T-helper 1 cell (primary cell): ENCODE measurements at regions not wholly inside any gene's neighbourhood (a gene's known extent, or its start where the extent isn't known, plus 50 kb on each side); places are given as distances from the start of the nearest gene placed in this dataset.

Source experiments
- DNase-seq, 5 donors: peaks; one replicate each; pipeline ENCODE4 v3.0.0-alpha.2; 2012 to 2020

DNA sequence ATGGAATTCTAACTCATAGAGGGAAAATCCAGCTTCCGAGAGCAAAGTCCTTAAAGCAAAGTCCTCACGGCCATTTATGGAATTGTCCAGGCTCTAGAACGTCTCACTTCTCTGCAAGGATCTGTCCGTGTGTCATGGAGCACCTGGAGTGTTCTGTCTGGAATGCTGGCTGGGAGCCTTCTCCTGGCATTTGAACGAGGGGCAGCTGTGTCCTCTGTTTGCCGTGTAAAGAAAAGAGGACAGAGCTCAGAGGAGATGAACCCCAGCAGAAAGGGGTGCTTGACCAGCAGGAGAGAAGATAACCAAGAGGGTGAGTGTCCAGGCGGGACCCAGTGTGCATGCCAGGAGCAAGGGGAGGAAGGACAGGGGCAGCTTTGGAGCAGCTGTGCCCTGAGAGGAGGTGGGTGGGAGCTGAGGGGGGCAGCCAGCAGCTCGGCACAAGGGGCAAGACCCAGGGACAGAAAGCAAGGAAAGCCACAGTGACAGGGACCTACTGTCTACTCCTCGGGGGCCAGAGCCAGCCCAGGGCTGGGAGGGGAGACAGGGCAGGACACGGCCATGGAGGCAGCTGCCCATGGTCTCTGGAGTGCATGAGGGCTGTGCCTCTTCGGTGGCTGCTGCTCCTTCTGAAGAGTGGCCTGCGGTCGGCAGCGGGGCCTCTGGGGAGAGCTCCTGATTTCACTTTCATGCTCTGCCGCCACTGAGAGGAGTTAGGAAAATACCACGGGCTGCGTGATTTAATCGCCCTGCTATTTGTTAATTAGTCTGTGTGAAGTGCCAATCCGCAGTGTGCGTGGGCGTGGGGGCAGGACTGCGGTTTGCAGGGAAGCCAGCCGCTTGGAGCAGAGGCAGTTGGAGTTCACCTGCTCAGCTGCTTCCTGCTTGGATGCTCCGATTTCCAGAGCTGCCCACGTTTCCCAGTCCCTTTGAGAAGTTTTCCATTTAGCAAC is 149.3 kb upstream of the SHH start:
- peak in 1 of 5 donors; percentile 28 for DNase-seq

GRCh38 chr7:155959894-155960293 is 147.6 kb upstream of the SHH start:
- no peak for DNase-seq

DNA sequence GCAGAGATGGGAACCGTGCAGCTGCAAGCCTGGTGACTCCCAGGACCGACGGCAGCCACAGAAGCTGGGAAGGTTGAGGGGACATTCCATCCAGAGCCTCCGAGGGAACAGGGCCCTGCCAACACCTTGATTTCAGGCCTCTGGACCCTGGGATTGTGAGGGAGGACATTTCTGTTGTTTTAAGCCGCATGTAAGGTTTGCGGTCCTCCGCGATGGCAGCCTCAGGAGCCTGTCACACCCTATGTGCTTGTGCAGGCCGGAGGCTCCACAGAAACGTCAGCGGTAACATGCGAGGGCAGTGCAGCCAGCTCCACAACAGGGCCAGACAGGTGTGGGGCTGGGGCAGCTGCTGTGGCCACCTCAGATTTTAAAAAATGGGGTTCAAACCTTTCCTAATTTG is 144.7 kb upstream of the SHH start:
- no peak for DNase-seq

DNA sequence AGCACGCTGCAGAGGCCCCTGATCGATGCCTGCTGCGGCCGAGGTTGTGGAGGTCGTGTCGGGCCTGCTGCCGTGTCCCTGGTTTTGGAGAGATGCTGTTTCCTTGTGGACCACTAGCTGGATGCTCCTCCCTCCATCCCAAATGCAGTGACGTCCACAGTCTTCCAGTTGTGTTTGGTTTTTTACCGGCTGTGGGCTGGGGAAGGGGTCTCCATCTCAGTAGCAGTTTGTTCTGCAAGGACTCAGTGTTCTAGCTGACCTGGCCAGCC is 143.0 kb upstream of the SHH start:
- DNase-seq: no peak

DNA sequence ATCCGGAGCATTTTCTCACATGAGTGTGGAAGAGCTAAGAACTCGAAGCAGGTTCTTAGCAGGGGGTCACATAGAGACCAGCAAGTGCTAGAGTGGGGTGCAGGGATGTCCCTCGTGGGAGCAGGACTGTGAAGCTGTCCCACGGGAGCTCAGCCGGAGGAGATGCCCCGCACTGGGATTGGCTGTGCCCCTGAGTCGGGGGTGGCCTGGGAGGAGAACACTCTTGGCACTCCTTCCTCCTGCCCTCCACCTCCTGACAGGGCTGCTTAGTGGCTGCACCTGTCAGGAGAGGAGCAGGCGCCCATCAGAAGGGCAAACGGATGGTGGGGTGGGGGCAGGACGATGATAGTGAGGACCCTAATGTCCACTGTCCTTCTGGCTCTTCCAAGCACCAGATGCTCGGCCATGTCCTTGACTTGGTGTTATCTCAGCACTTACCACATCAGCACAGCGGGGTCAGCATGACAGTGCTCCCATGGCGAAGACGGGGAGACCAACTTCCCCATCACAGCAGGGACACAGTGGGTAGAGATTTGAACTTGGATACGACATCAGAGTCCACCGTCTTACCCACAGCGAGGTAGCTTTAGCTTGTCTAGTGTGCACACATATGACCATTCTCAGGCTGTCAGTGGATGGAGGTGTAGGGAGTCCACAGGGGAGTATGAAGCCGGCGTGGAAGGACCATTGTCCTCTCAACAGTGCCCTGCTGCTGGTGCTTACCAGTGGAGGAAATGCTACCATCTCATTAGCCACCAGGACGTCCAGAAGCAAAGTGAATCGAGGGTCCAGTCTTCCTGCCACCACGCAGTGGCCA is 142.5 kb upstream of the SHH start:
- DNase-seq: no peak

DNA sequence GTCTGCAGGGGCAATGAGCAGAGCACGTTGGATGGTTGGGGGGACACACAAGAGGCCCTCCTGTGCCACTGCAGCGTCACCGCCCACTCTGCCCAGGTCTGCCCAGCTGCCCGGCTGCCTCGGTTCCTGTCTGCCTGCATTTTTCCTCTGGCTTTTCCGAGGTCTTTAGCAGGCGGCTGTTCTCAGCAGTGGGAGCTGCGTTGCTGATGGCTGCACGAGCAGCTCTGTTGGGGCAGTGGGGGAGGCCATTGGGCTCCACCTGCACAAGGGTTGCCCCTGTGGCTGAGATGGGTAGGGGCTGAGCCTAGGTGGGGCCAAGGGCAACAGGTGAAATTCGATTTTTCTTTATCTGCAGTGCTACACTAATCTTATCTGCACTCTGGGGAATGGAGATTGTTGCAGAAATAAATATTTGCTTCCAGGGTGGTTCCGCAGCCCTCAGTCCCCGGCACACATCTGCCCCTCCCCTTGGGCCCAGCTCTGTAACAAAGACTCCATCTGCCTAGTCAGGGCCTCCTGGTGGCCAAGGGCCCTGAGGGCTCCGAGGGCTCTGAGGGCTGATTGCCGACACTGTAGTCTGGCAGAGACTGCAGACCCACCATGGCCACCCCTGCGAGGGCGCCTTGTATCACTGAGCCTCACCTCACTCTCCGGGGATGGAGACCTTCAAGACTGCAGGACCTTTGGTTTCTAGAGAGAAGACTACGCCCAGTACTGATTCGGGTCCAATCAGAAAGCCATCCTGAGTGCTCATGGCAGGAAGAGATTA is 141.7 kb upstream of the SHH start:
- no peak for DNase-seq

- no peak for DNase-seq
These were observed 141.2 kb upstream of the SHH start for GRCh38 chr7:155953501-155953778.

DNA sequence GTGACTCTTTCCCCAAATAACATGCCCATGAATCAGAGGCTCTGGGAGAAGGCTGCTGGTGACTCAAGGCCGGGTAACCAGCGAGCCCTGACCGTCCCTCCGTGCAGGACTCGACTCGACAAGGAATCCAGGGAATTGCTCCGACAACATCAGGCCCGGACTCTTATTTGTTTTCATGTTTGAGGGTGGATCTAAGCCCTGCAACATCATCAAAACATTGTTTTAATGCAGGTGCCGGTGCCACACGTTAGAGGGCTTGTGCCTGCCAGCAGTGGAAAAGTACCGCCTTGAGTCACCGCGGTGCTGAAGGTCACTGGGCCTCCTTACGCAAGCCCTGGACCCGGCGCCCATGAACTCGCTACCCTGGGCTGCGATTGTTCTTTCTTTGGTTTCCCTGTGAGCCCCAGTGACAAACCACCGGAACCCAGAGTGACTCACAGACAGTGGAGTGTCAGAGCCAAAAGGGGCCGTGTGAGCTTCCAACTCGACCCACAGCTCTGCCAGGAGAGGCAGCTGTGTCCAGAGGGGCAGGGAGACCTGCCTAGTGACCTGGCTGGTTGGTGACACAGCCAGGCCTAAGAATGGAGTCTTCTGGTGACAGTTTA is 139.4 kb upstream of the SHH start:
- DNase-seq: peak in 1 of 5 donors; percentile 5

GRCh38 chr7:155950898-155951553 is 138.8 kb upstream of the SHH start:
- no peak for DNase-seq

- DNase-seq: no peak
These were observed 136.6 kb upstream of the SHH start for GRCh38 chr7:155948845-155949244.

DNA sequence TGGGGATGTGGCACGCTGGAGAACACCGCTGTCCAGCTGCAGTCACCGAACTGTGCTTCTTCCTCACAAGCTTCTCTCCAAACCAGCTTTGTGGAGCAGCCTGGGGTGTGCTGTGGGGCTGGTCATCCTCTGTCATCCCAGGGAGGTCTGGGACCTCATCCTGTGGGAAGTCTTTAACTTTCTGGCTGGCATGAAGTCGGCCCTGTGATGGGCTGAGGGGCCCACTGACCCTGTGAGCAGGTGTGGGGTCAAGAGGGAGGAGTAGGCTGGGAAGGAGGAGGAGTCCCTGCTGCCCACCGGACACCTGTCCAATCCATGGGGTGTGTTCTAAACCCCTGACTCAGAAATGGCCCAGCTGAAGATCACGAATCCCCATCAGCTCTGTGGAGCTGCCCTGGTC is 136.2 kb upstream of the SHH start:
- DNase-seq: no peak

DNA sequence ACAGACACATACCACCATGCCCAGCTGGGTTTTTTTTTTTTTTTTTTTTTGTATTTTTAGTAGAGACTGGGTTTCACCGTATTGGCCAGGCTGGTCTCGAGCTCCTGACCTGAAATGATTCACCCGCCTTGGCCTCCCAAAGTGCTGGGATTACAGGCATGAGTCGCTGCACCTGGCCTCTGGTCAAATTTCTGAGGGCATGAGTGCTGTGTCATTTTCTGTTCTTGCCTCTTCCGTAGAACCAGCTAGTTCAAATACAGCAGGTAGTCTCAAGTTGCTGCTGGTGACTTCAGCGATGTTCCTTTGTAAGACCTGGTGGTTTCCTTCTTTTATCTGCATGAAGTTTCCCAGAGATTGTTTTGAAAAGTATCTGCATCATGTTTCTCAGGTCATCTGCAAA is 134.8 kb upstream of the SHH start:
- DNase-seq: no peak

DNA sequence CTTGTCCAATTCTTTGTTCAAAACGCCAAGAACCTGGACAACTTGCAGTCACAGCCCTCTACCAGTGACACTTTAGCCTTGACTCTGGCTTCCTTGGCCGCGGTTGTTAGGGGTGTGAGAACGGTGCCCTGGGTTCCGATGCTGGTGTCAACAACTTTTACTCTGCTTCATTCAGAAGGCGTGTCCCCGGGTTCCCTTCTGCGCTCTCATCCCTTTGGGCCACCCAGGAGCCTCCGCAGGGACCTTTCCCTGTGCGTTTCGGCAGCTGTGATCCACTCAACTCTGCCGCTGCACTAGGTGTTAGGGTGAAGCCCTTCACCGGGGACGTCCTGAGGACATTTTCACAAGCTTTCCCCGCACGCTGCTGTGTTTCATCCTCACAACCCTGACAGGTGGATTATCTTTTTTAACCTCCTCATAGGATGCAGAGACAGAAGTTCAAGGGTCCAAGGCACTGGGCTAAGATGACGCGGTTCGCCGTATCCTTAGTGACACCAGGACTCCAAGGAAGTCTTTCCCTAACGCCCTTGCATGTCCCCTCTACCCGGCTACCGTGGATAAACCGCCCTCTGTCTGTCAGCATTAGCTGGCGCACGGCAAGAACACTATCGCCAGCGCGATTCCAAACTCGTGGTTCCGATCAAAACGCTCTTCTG is 133.5 kb upstream of the SHH start:
- DNase-seq: no peak

- no peak for DNase-seq
These were observed 132.6 kb upstream of the SHH start for GRCh38 chr7:155944901-155945300.

- no peak for DNase-seq
These were observed 131.1 kb upstream of the SHH start for GRCh38 chr7:155943251-155943899.

- DNase-seq: no peak
These were observed 130.1 kb upstream of the SHH start for GRCh38 chr7:155942226-155942950.

DNA sequence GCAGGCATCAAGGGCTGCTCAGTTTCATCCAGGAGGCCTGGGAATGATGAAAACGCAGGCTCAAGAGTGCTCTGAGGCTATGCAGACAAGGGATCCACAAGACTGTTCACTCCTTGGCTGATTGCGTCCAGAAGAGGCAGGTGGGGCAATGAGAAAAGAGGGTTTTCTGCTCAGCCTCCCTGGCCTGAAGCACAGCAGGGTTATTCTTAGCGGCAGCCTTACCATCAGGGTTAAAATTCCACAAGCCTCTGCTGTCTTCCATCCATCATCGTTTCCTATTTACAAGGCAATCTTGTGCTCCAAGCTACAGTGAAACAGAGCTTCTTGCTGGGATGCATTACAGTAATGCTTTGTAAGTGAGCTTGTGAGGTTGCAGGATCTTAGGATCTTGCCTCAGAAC is 129.4 kb upstream of the SHH start:
- DNase-seq: no peak

DNA sequence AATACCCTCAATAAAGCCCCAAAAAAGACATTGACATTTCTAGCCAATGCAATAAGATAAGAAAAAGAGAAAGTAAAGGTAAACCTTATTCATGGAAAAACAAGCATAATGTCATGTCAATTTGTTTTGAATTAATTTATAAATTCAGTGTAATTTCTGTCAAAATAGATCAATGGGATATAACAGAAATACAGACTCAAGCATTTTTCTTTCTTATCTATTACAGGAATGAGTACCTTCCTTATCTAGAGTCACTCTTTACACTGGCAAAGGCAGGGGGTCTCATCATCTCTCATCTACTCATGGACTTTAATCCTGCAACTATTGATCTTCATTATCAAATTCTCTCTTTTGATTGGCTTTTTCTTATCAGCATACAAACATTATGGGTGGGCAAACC is 127.1 kb upstream of the SHH start:
- no peak for DNase-seq

DNA sequence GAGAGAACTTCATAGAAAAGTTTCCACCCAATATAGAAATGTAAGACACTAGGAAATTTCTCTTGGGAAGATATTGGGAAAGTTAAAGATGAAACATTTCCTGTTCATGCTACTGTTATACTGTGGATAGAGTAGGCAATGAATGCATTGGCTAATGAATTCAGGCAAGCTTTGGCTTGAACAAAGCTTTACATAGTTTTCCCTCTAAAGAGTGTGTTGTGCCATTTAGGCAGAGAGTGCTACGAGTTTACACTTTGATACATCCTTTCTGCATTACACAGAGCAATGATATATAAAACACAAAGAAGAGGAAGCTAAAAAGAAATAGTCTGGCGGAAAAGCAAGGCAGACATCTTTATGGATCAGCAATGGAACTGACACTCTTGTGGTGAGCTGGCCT is 125.9 kb upstream of the SHH start:
- no peak for DNase-seq

DNA sequence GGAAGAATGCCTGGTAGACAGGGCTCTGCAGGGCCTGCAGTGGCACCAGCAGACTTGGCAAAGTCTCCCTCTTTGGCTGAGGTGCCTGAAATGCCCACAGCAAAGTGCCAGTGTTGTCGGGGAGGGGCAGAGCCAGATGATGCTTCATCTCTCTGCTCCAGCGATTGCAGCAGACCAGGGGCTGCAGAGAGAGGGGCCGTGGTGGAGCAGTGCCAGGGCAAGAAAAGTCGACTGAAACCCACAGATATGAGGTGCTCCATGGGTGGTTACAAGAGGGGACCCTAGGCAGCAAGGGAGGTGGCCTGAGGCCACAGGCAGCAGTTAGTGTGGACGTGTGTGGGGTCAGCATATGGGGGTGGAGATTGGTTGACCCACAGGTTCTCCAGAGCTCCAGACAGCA is 123.5 kb upstream of the SHH start:
- DNase-seq: no peak

GRCh38 chr7:155935005-155935557 is 122.8 kb upstream of the SHH start:
- no peak for DNase-seq
